ENCODE measurements at regions not wholly inside any gene's neighbourhood (a gene's known extent, or its start where the extent isn't known, plus 50 kb on each side); places are given as distances from the start of the nearest gene placed in this dataset.

- ChIA-PET POLR2A (no interaction called here), CTCF (interaction anchor here (0.5 to 0.6 kb wide), 2 partner anchors 191 to 278 kb away, joined by 3 read pairs; no protein-coding TSS in a partner anchor)
- no peak for TF ChIP-seq CTCF (IDR thresholded peaks at IDR 0.05)
- no peaks in the 10 kb centered on the region for H3K27me3 Mint-ChIP-seq
- intact Hi-C loops (cut with micrococcal nuclease): no loop called here
- H3K36me3 Mint-ChIP-seq (ENCODE audit: low read depth): no peaks in the 10 kb centered on the region
- H3K4me3 Mint-ChIP-seq: no peak overlapping the region
- no peaks in the 10 kb centered on the region for H3K4me1 Mint-ChIP-seq
- no peak overlapping the region for H3K27ac Mint-ChIP-seq
- ATAC-seq (ENCODE audit: low read depth) (no peak), DNase-seq (no peak)
- H3K9me3 Mint-ChIP-seq: peaks cover 2% of the 10 kb centered on the region
These were observed 57.2 kb upstream of the JDP2 start for GRCh38 chr14:75370416-75371205.

GRCh38 chr14:75371297-75371696 lies 56.5 kb upstream of the JDP2 start:
- no peaks in the 10 kb centered on the region for H3K4me1 Mint-ChIP-seq
- no peak for ATAC-seq (ENCODE audit: low read depth)
- H3K9me3 Mint-ChIP-seq: peaks cover 2% of the 10 kb centered on the region
- ChIA-PET POLR2A (no interaction called here), CTCF (interaction anchor here (0.5 kb wide), 1 partner anchor 277 kb away, joined by 3 read pairs; no protein-coding TSS in a partner anchor)
- no peak for DNase-seq
- no peaks in the 10 kb centered on the region for H3K27me3 Mint-ChIP-seq
- no peak overlapping the region for H3K27ac Mint-ChIP-seq
- intact Hi-C loops (cut with micrococcal nuclease): no loop called here
- no peak overlapping the region for H3K4me3 Mint-ChIP-seq
- TF ChIP-seq CTCF (IDR thresholded peaks at IDR 0.05): no peak
- no peaks in the 10 kb centered on the region for H3K36me3 Mint-ChIP-seq (ENCODE audit: low read depth)

GRCh38 chr14:75372260-75372659 lies 55.6 kb upstream of the JDP2 start:
- Mint-ChIP-seq H3K27me3 (no peaks in the 10 kb centered on the region), H3K4me1 (no peaks in the 10 kb centered on the region), H3K9me3 (peaks cover 2% of the 10 kb centered on the region), H3K4me3 (no peak overlapping the region), H3K27ac (no peak overlapping the region), H3K36me3 (ENCODE audit: low read depth) (no peaks in the 10 kb centered on the region)
- ChIA-PET POLR2A (no interaction called here), CTCF (no interaction called here)
- DNase-seq (no peak), ATAC-seq (ENCODE audit: low read depth) (no peak)
- no peak for TF ChIP-seq CTCF (IDR thresholded peaks at IDR 0.05)
- intact Hi-C loops (cut with micrococcal nuclease): no loop called here

- H3K27me3 Mint-ChIP-seq: no peaks in the 10 kb centered on the region
- TF ChIP-seq CTCF (IDR thresholded peaks at IDR 0.05): no peak
- no peak overlapping the region for H3K4me3 Mint-ChIP-seq
- CTCF ChIA-PET: no interaction called here
- POLR2A ChIA-PET: no interaction called here
- no peaks in the 10 kb centered on the region for H3K36me3 Mint-ChIP-seq (ENCODE audit: low read depth)
- H3K4me1 Mint-ChIP-seq: no peaks in the 10 kb centered on the region
- no peak overlapping the region for H3K27ac Mint-ChIP-seq
- peaks cover 2% of the 10 kb centered on the region for H3K9me3 Mint-ChIP-seq
- intact Hi-C loops (cut with micrococcal nuclease): no loop called here
- DNase-seq: no peak
- ATAC-seq (ENCODE audit: low read depth): no peak
These were observed 54.7 kb upstream of the JDP2 start for GRCh38 chr14:75373133-75373532.

GRCh38 chr14:75373616-75374015 lies 54.2 kb upstream of the JDP2 start:
- Mint-ChIP-seq H3K27me3 (no peaks in the 10 kb centered on the region), H3K27ac (no peak overlapping the region), H3K9me3 (peaks cover 2% of the 10 kb centered on the region), H3K36me3 (ENCODE audit: low read depth) (no peaks in the 10 kb centered on the region), H3K4me3 (no peak overlapping the region), H3K4me1 (no peaks in the 10 kb centered on the region)
- TF ChIP-seq CTCF (IDR thresholded peaks at IDR 0.05): no peak
- POLR2A ChIA-PET: no interaction called here
- no peak for DNase-seq
- CTCF ChIA-PET: no interaction called here
- ATAC-seq (ENCODE audit: low read depth): no peak
- intact Hi-C loops (cut with micrococcal nuclease): no loop called here

Measured in activated B cell treated with CpG ODN at 0.5 μM for 24 hours (primary cell).